Adrenal gland (tissue), 5 donors: ENCODE measurements at regions not wholly inside any gene's neighbourhood (a gene's known extent, or its start where the extent isn't known, plus 50 kb on each side); places are given as distances from the start of the nearest gene placed in this dataset.

ENCODE experiments used
- POLR2A ChIP-seq, 2 donors: fragments of 450-650 bp; IDR thresholded peaks; one replicate each; pipeline ENCODE4 v1.6.1; 2017; ENCODE audit warnings: antibody characterized with exemption in 2 of 2, mild to moderate bottlenecking in 2 of 2, moderate library complexity in 1 of 2
- TF ChIP-seq, protein P1 (sequence below), 6 experiments: fragments of 450-650 bp in 4 of 6; fragments of 200-600 bp in 2 of 6; sonication (generic) in 1 of 6; IDR thresholded peaks; 1 replicate in 5 of 6; 2 replicates in 1 of 6; pipeline versions ENCODE4 v1.5.1 to v1.8.0; 2016 to 2021; ENCODE audit warnings: antibody characterized with exemption in 6 of 6, mild to moderate bottlenecking in 2 of 6, moderate library complexity in 1 of 6
- donor health status: DM: no; HTN: no; CAD: no.

DNA sequence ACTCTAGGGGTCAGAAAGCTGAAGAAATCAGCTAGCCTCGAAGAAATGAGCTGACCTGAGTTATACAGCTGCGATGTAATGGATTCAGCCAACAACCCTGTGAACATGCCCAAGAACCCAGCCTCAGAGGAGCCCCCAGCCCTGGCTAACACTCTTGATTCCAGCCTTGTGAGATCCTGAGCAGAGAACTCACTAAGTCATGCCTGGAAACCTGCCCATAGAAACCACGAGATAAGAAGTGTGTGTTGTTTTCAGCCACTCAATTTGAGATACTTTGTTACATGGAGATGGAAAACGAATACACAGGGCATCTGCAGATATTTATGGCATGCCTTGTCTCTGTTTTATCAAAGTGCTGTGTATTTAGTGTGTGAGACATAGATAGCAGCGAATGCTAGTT lies 265.2 kb downstream of the QKI start:
- TF ChIP-seq POLR2A (IDR thresholded peaks at IDR 0.05): no peak
- TF ChIP-seq, protein P1, sequence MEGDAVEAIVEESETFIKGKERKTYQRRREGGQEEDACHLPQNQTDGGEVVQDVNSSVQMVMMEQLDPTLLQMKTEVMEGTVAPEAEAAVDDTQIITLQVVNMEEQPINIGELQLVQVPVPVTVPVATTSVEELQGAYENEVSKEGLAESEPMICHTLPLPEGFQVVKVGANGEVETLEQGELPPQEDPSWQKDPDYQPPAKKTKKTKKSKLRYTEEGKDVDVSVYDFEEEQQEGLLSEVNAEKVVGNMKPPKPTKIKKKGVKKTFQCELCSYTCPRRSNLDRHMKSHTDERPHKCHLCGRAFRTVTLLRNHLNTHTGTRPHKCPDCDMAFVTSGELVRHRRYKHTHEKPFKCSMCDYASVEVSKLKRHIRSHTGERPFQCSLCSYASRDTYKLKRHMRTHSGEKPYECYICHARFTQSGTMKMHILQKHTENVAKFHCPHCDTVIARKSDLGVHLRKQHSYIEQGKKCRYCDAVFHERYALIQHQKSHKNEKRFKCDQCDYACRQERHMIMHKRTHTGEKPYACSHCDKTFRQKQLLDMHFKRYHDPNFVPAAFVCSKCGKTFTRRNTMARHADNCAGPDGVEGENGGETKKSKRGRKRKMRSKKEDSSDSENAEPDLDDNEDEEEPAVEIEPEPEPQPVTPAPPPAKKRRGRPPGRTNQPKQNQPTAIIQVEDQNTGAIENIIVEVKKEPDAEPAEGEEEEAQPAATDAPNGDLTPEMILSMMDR (IDR thresholded peaks at IDR 0.05): no peak
